Endodermal cell (in vitro differentiated cells): ENCODE measurements at regions not wholly inside any gene's neighbourhood (a gene's known extent, or its start where the extent isn't known, plus 50 kb on each side); places are given as distances from the start of the nearest gene placed in this dataset.

Experiments
- DNase-seq: peaks from one replicate; pipeline ENCODE4 v3.0.0-alpha.2; 2017
- H3K27ac ChIP-seq: 2 replicates; pipeline ENCODE4 v1.5.1; 2013; ENCODE audit warnings: mild to moderate bottlenecking, low read depth, low read length, moderate library complexity
- H3K27me3 ChIP-seq: 2 replicates; pipeline ENCODE4 v1.6.1; 2013; ENCODE audit warnings: mild to moderate bottlenecking, low read length, moderate library complexity; ENCODE audit not compliant: insufficient read depth, control insufficient read depth, poor library complexity, severe bottlenecking
- H3K36me3 ChIP-seq: 2 replicates; pipeline ENCODE4 v1.7.0; 2013; ENCODE audit warnings: mild to moderate bottlenecking, low read length, moderate library complexity; ENCODE audit not compliant: control insufficient read depth, insufficient read depth
- H3K4me1 ChIP-seq: one replicate; pipeline ENCODE4 v1.7.0; 2013; ENCODE audit warnings: low read length; ENCODE audit not compliant: control insufficient read depth, insufficient read depth
- H3K4me3 ChIP-seq: 2 replicates; pipeline ENCODE4 v1.5.1; 2013; ENCODE audit warnings: mild to moderate bottlenecking, low read length, moderate library complexity
- H3K9ac ChIP-seq: 2 replicates; pipeline ENCODE4 v1.6.1; 2013; ENCODE audit warnings: mild to moderate bottlenecking, low read length, moderate library complexity; ENCODE audit not compliant: poor library complexity, severe bottlenecking; ENCODE audit errors: extremely low read depth
- H3K9me3 ChIP-seq: 2 replicates; pipeline ENCODE4 v1.6.1; 2013; ENCODE audit warnings: mild to moderate bottlenecking, low read length, moderate library complexity; ENCODE audit not compliant: control insufficient read depth
- H3K27ac Mint-ChIP-seq: 2 replicates; pipeline ENCODE4 v1.8.0; 2020; ENCODE audit warnings: mixed read lengths
- H3K27me3 Mint-ChIP-seq: 2 replicates; pipeline ENCODE4 v1.8.0; 2021; ENCODE audit warnings: mild to moderate bottlenecking, mixed read lengths; ENCODE audit not compliant: insufficient read depth
- H3K36me3 Mint-ChIP-seq: 2 replicates; pipeline ENCODE4 v1.8.0; 2020; ENCODE audit warnings: low read depth, mixed read lengths
- H3K4me1 Mint-ChIP-seq: 2 replicates; pipeline ENCODE4 v1.8.0; 2020; ENCODE audit warnings: mixed read lengths
- H3K4me3 Mint-ChIP-seq: 2 replicates; pipeline ENCODE4 v1.8.0; 2020; ENCODE audit warnings: mild to moderate bottlenecking, moderate library complexity, mixed read lengths
- H3K9me3 Mint-ChIP-seq: 2 replicates; pipeline ENCODE4 v1.8.0; 2020; ENCODE audit warnings: mild to moderate bottlenecking, mixed read lengths
- CTCF ChIP-seq: fragments of 200-600 bp; sonication (generic); conservative IDR thresholded peaks from 2 replicates; pipeline ENCODE4 v1.5.0; 2021; ENCODE audit warnings: antibody characterized with exemption, mild to moderate bottlenecking
- WGBS, 2 experiments: methylation state at CpG; one replicate each; pipeline versions ENCODE4 v1.1.5 to v1.1.7; 2013; ENCODE audit warnings: missing lambda C conversion rate in 2 of 2, mixed read lengths in 1 of 2; ENCODE audit not compliant: insufficient coverage in 1 of 2, insufficient read length in 1 of 2; 5-methylcytosine and 5-hydroxymethylcytosine counted together

- Mint-ChIP-seq H3K27ac (no peak overlapping the region), H3K4me3 (no peak overlapping the region), H3K9me3 (peaks cover 62% of the 10 kb centered on the region), H3K4me1 (peaks cover 3% of the 10 kb centered on the region), H3K36me3 (no peaks in the 10 kb centered on the region), H3K27me3 (no peaks in the 10 kb centered on the region)
- no peak overlapping the region for H3K27ac ChIP-seq
- no peak for DNase-seq
- H3K9ac ChIP-seq: no peak overlapping the region
- H3K9me3 ChIP-seq: no peaks in the 10 kb centered on the region
- 93% methylated on average over 3 of the region's 4 CpGs; no CpG with 5 or more reads in 1 of the 2 experiments for WGBS, 2 experiments
- H3K4me1 ChIP-seq: no peaks in the 10 kb centered on the region
- no peaks in the 10 kb centered on the region for H3K27me3 ChIP-seq
- no peak for TF ChIP-seq CTCF
- no peak overlapping the region for H3K4me3 ChIP-seq
- H3K36me3 ChIP-seq: no peaks in the 10 kb centered on the region
Measured at GRCh38 chrX:55167901-55168300, 52.2 kb upstream of the PAGE5 start.

- Mint-ChIP-seq H3K4me3 (no peak overlapping the region), H3K36me3 (no peaks in the 10 kb centered on the region), H3K27me3 (no peaks in the 10 kb centered on the region), H3K27ac (no peak overlapping the region), H3K9me3 (peaks cover 67% of the 10 kb centered on the region), H3K4me1 (peaks cover 3% of the 10 kb centered on the region)
- Histone ChIP-seq H3K27me3 (no peaks in the 10 kb centered on the region), H3K4me3 (no peak overlapping the region), H3K9ac (no peak overlapping the region), H3K4me1 (no peaks in the 10 kb centered on the region), H3K9me3 (no peaks in the 10 kb centered on the region), H3K27ac (no peak overlapping the region), H3K36me3 (no peaks in the 10 kb centered on the region)
- peak; percentile 26 for TF ChIP-seq CTCF
- DNase-seq: no peak
Measured at GRCh38 chrX:55169782-55170181, 50.4 kb upstream of the PAGE5 start.
